SU-DHL-6 (cell line): ENCODE measurements at regions not wholly inside any gene's neighbourhood (a gene's known extent, or its start where the extent isn't known, plus 50 kb on each side); places are given as distances from the start of the nearest gene placed in this dataset.

Experiments
- CTCF ChIP-seq: fragments of 200-600 bp; sonication (generic); IDR thresholded peaks from one replicate; pipeline ENCODE4 v1.5.1; 2017; ENCODE audit warnings: antibody characterized with exemption, mild to moderate bottlenecking, low read length, moderate library complexity; ENCODE audit not compliant: insufficient read depth, poor library complexity, severe bottlenecking
- EZH2phosphoT487 ChIP-seq: fragments of 200-600 bp; sonication (generic), shearing (Covaris generic); conservative IDR thresholded peaks from 2 replicates; pipeline ENCODE4 v1.6.1; 2018; ENCODE audit warnings: mild to moderate bottlenecking, antibody characterized with exemption, low read length, moderate library complexity, mixed read lengths

GRCh38 chr5:124633209-124633608 lies 113.2 kb downstream of the ZNF608 start:
- TF ChIP-seq CTCF (no peak), EZH2phosphoT487 (no peak)
